ENCODE measurements at regions not wholly inside any gene's neighbourhood (a gene's known extent, or its start where the extent isn't known, plus 50 kb on each side); places are given as distances from the start of the nearest gene placed in this dataset.

DNA sequence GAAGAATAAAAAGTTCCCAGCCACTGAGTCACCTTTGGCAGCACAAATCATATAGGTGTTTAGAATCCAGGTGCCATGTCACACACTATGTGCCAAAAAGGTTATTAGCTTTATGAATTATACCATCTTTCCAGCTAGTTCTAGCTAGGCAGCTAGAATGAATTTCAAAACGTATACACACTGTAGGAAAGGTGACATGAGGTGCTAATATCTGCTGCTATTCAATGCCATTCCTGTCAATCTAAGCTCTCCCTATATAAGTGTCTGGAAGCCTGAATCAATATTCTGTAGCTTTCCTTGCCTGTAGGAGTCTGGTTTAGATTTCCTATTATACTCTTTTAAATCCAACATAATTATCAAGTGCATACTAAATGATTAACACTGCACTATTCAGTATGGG, 868.6 kb downstream of the GATA3 start:
- TF ChIP-seq, protein P1, sequence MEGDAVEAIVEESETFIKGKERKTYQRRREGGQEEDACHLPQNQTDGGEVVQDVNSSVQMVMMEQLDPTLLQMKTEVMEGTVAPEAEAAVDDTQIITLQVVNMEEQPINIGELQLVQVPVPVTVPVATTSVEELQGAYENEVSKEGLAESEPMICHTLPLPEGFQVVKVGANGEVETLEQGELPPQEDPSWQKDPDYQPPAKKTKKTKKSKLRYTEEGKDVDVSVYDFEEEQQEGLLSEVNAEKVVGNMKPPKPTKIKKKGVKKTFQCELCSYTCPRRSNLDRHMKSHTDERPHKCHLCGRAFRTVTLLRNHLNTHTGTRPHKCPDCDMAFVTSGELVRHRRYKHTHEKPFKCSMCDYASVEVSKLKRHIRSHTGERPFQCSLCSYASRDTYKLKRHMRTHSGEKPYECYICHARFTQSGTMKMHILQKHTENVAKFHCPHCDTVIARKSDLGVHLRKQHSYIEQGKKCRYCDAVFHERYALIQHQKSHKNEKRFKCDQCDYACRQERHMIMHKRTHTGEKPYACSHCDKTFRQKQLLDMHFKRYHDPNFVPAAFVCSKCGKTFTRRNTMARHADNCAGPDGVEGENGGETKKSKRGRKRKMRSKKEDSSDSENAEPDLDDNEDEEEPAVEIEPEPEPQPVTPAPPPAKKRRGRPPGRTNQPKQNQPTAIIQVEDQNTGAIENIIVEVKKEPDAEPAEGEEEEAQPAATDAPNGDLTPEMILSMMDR (IDR thresholded peaks at IDR 0.05; ENCODE audit: low read depth, low read length) = no peak
- CTCF ChIA-PET = no interaction called here
- no peak for DNase-seq (ENCODE audit: low read depth, low spot score)
- H3K27me3 ChIP-seq (ENCODE audit: control insufficient read depth, insufficient read depth, low read length) = no peaks in the 10 kb centered on the region
- H3K4me3 ChIP-seq (ENCODE audit: low read depth, low read length) = no peak overlapping the region
- H3K27ac ChIP-seq (ENCODE audit: low read depth, low read length) = no peak overlapping the region
- peaks cover 7% of the 10 kb centered on the region for H3K9me3 ChIP-seq (ENCODE audit: control insufficient read depth, insufficient read depth, low read length)
- POLR2A ChIA-PET = no interaction called here

DNA sequence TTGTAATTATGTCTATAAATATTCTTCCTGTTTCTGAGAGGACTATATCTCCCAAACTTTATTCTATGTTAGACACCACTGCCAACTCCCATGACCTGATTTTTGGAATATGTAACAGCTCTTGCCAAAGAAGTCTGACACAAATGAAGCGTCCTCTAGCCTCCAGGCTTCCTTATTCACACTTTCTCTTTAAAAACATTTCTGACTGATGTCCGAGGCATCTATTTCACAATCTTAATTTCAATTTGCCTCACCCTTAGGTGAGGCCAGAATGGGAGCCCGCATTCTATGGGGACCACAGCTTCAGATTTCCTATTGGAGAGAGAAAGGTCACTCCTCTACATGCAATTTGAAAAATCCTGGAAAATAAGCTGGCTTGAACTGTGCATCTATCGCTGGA, 873.2 kb downstream of the GATA3 start:
- H3K4me3 ChIP-seq (ENCODE audit: low read depth, low read length) = no peak overlapping the region
- H3K27ac ChIP-seq (ENCODE audit: low read depth, low read length) = no peak overlapping the region
- peaks cover 8% of the 10 kb centered on the region; the same call in 1 of the 2 replicates for H3K9me3 ChIP-seq (ENCODE audit: control insufficient read depth, insufficient read depth, low read length)
- H3K27me3 ChIP-seq (ENCODE audit: control insufficient read depth, insufficient read depth, low read length) = no peaks in the 10 kb centered on the region
- ChIA-PET POLR2A (no interaction called here), CTCF (no interaction called here)
- no peak for DNase-seq (ENCODE audit: low read depth, low spot score)
- TF ChIP-seq, protein P1 (IDR thresholded peaks at IDR 0.05; ENCODE audit: low read depth, low read length) = no peak

DNA sequence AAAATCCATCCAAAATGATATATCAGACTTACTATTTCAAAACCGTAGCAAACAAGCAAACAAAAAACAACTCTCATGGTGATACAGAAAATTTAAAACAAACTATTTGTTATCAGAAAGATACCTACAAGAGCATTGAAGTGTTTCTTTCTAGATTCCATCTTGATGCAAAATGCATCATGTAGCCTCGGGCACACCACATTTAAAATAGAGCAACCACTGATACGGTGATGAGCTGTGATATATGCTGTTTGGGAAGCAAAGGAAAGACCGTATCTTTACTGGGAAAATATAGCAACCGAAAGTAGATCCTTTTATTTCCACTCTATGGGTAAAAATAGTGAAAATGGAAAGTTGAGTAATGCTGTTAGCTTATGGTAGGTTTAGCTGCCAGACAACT, 892.0 kb downstream of the GATA3 start:
- no peak overlapping the region for H3K4me3 ChIP-seq (ENCODE audit: low read depth, low read length)
- DNase-seq (ENCODE audit: low read depth, low spot score) = no peak
- no peaks in the 10 kb centered on the region for H3K27me3 ChIP-seq (ENCODE audit: control insufficient read depth, insufficient read depth, low read length)
- H3K27ac ChIP-seq (ENCODE audit: low read depth, low read length) = no peak overlapping the region
- POLR2A ChIA-PET = no interaction called here
- CTCF ChIA-PET = no interaction called here
- TF ChIP-seq, protein P1 (IDR thresholded peaks at IDR 0.05; ENCODE audit: low read depth, low read length) = no peak
- H3K9me3 ChIP-seq (ENCODE audit: control insufficient read depth, insufficient read depth, low read length) = peaks cover 2% of the 10 kb centered on the region; the same call in 1 of the 2 replicates

DNA sequence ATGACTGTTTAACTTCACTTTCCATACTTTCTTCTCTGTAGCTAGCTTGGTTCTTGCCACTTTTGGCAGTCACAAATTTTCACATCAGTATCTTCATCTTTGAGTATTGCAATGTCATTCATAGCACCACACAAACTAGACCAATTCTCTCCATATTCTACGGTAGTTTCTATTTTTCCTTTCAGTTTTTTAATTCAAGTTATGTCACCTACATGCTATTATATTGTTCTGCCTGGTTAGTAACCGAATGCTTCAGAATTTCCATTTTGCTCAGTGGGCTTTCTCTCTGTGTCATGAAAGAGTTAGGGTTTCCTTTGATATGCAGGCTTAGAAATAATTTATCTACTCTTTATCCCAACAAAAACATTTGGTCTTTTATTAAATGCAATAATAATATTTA, 896.5 kb downstream of the GATA3 start:
- Histone ChIP-seq H3K27me3 (ENCODE audit: control insufficient read depth, insufficient read depth, low read length) (no peaks in the 10 kb centered on the region), H3K4me3 (ENCODE audit: low read depth, low read length) (no peak overlapping the region), H3K9me3 (ENCODE audit: control insufficient read depth, insufficient read depth, low read length) (peaks cover 5% of the 10 kb centered on the region), H3K27ac (ENCODE audit: low read depth, low read length) (no peak overlapping the region)
- no peak for DNase-seq (ENCODE audit: low read depth, low spot score)
- ChIA-PET CTCF (no interaction called here), POLR2A (no interaction called here)
- TF ChIP-seq, protein P1 (IDR thresholded peaks at IDR 0.05; ENCODE audit: low read depth, low read length) = no peak

DNA sequence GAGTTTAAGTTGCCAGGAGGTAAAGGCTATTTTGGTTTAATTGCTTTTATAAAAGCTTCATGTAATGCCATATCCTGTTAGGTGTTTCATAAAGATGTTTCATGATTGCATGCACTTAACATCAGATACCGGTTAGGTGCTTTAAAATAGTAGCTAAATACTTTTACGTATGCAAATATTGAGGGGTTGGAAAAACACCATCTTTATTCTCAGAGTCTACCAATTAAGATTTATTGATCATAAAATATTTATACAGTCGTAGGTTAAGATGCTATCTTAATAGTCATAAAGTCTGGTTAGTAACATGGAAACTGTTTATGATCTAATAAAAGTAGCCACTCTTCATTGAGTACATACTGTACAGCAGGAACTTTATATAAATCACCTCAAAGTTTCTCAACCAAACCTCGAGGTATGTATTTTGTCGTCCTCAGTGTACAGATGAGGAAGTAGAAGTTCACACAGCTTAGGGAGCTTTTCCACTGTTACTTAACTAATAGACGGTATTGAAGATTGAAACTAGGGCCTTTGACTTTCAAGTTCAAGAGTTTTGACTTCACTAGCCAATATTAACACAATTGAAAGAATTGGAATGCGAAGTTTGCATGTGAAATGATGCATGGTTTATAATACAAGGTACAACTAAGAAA, 897.1 kb downstream of the GATA3 start:
- Histone ChIP-seq H3K9me3 (ENCODE audit: control insufficient read depth, insufficient read depth, low read length) (peaks cover 10% of the 10 kb centered on the region), H3K27ac (ENCODE audit: low read depth, low read length) (no peak overlapping the region), H3K27me3 (ENCODE audit: control insufficient read depth, insufficient read depth, low read length) (no peaks in the 10 kb centered on the region), H3K4me3 (ENCODE audit: low read depth, low read length) (no peak overlapping the region)
- TF ChIP-seq, protein P1 (IDR thresholded peaks at IDR 0.05; ENCODE audit: low read depth, low read length) = no peak
- ChIA-PET POLR2A (no interaction called here), CTCF (no interaction called here)
- DNase-seq (ENCODE audit: low read depth, low spot score) = no peak

Measured in AG04450 (cell line).